Liver (tissue), 3 donors: ENCODE measurements at regions not wholly inside any gene's neighbourhood (a gene's known extent, or its start where the extent isn't known, plus 50 kb on each side); places are given as distances from the start of the nearest gene placed in this dataset.

Source experiments
- FOXA1 ChIP-seq: IDR thresholded peaks from 2 replicates; pipeline ENCODE4 v1.6.1; 2016; ENCODE audit warnings: antibody characterized with exemption
- GABPA ChIP-seq, 2 donors: IDR thresholded peaks in 1 of 2; conservative IDR thresholded peaks in 1 of 2; 2 replicates each; pipeline ENCODE4 v1.6.1; 2016; ENCODE audit warnings: antibody characterized with exemption in 2 of 2, mild to moderate bottlenecking in 1 of 2, moderate library complexity in 1 of 2
- JUND ChIP-seq, 2 donors: IDR thresholded peaks; 2 replicates each; pipeline ENCODE4 v1.6.1; 2016; ENCODE audit warnings: antibody characterized with exemption in 2 of 2
- NR2F2 ChIP-seq: IDR thresholded peaks from 2 replicates; pipeline ENCODE4 v1.6.1; 2016; ENCODE audit warnings: antibody characterized with exemption
- RAD21 ChIP-seq, 2 donors: IDR thresholded peaks; 2 replicates each; pipeline ENCODE4 v1.6.1; 2016; ENCODE audit warnings: antibody characterized with exemption in 2 of 2, mild to moderate bottlenecking in 2 of 2
- RXRA ChIP-seq, 2 donors: IDR thresholded peaks; 2 replicates each; pipeline ENCODE4 v1.6.1; 2017 to 2018; ENCODE audit warnings: antibody characterized with exemption in 2 of 2, mild to moderate bottlenecking in 1 of 2
- SP1 ChIP-seq: IDR thresholded peaks from 2 replicates; pipeline ENCODE4 v1.6.1; 2018; ENCODE audit warnings: antibody characterized with exemption, mild to moderate bottlenecking
- TAF1 ChIP-seq: conservative IDR thresholded peaks from 2 replicates; pipeline ENCODE4 v1.6.1; 2016; ENCODE audit warnings: antibody characterized with exemption, mild to moderate bottlenecking
- YY1 ChIP-seq: IDR thresholded peaks from 2 replicates; pipeline ENCODE4 v1.6.1; 2016; ENCODE audit warnings: antibody characterized with exemption, mild to moderate bottlenecking
- TF ChIP-seq, protein P1 (sequence below): fragments of 150-350 bp; IDR thresholded peaks from 2 replicates; pipeline ENCODE4 v1.5.1; 2017; ENCODE audit warnings: improper control_type of control experiment, low read depth, low read length; ENCODE audit not compliant: missing input control
- TF ChIP-seq, protein P2 (sequence below): IDR thresholded peaks from 2 replicates; pipeline ENCODE4 v1.6.1; 2016; ENCODE audit warnings: antibody characterized with exemption
- TF ChIP-seq, protein P3 (sequence below): IDR thresholded peaks from 2 replicates; pipeline ENCODE4 v1.6.1; 2016; ENCODE audit warnings: antibody characterized with exemption, mild to moderate bottlenecking
- TF ChIP-seq, protein P4 (sequence below): IDR thresholded peaks from 2 replicates; pipeline ENCODE4 v1.6.1; 2016; ENCODE audit warnings: antibody characterized with exemption
- TF ChIP-seq, protein P5 (sequence below): IDR thresholded peaks from 2 replicates; pipeline ENCODE4 v1.6.1; 2016; ENCODE audit warnings: antibody characterized with exemption
- donor health status: healthy.
- donor health status: healthy.

DNA sequence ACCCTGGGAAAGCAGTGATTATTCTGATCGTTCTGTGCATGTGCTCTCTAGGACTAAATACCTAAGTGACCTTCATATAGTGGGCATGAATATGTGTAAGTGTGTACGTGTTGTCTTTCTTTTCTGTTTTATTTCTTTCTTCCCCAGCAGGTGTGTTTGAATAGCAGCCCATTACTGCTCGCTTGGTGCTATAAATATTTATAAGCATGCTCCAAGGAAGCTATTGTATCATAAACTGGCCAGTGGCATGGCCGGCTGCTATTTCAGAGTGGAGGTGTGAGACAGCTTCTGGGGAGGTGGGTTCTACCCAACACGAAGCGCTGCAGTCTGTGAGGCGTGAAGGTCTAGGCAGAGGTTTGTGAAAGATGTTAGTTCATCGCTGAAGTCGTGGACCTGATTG lies 641.8 kb downstream of the NTRK3 start:
- TF ChIP-seq, protein P1, sequence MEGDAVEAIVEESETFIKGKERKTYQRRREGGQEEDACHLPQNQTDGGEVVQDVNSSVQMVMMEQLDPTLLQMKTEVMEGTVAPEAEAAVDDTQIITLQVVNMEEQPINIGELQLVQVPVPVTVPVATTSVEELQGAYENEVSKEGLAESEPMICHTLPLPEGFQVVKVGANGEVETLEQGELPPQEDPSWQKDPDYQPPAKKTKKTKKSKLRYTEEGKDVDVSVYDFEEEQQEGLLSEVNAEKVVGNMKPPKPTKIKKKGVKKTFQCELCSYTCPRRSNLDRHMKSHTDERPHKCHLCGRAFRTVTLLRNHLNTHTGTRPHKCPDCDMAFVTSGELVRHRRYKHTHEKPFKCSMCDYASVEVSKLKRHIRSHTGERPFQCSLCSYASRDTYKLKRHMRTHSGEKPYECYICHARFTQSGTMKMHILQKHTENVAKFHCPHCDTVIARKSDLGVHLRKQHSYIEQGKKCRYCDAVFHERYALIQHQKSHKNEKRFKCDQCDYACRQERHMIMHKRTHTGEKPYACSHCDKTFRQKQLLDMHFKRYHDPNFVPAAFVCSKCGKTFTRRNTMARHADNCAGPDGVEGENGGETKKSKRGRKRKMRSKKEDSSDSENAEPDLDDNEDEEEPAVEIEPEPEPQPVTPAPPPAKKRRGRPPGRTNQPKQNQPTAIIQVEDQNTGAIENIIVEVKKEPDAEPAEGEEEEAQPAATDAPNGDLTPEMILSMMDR: no peak
- TF ChIP-seq, protein P2, sequence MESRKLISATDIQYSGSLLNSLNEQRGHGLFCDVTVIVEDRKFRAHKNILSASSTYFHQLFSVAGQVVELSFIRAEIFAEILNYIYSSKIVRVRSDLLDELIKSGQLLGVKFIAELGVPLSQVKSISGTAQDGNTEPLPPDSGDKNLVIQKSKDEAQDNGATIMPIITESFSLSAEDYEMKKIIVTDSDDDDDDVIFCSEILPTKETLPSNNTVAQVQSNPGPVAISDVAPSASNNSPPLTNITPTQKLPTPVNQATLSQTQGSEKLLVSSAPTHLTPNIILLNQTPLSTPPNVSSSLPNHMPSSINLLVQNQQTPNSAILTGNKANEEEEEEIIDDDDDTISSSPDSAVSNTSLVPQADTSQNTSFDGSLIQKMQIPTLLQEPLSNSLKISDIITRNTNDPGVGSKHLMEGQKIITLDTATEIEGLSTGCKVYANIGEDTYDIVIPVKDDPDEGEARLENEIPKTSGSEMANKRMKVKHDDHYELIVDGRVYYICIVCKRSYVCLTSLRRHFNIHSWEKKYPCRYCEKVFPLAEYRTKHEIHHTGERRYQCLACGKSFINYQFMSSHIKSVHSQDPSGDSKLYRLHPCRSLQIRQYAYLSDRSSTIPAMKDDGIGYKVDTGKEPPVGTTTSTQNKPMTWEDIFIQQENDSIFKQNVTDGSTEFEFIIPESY: no peak
- TF ChIP-seq JUND (IDR thresholded peaks at IDR 0.05) (no peak), GABPA (IDR thresholded peaks at IDR 0.05 in 1 of 2, conservative IDR thresholded peaks at IDR 0.05 in 1 of 2) (no peak), YY1 (no peak), RAD21 (IDR thresholded peaks at IDR 0.05) (no peak), TAF1 (no peak), FOXA1 (no peak), SP1 (no peak), RXRA (IDR thresholded peaks at IDR 0.05) (no peak), NR2F2 (no peak)
- TF ChIP-seq, protein P3, sequence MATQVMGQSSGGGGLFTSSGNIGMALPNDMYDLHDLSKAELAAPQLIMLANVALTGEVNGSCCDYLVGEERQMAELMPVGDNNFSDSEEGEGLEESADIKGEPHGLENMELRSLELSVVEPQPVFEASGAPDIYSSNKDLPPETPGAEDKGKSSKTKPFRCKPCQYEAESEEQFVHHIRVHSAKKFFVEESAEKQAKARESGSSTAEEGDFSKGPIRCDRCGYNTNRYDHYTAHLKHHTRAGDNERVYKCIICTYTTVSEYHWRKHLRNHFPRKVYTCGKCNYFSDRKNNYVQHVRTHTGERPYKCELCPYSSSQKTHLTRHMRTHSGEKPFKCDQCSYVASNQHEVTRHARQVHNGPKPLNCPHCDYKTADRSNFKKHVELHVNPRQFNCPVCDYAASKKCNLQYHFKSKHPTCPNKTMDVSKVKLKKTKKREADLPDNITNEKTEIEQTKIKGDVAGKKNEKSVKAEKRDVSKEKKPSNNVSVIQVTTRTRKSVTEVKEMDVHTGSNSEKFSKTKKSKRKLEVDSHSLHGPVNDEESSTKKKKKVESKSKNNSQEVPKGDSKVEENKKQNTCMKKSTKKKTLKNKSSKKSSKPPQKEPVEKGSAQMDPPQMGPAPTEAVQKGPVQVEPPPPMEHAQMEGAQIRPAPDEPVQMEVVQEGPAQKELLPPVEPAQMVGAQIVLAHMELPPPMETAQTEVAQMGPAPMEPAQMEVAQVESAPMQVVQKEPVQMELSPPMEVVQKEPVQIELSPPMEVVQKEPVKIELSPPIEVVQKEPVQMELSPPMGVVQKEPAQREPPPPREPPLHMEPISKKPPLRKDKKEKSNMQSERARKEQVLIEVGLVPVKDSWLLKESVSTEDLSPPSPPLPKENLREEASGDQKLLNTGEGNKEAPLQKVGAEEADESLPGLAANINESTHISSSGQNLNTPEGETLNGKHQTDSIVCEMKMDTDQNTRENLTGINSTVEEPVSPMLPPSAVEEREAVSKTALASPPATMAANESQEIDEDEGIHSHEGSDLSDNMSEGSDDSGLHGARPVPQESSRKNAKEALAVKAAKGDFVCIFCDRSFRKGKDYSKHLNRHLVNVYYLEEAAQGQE: no peak
- TF ChIP-seq, protein P4, sequence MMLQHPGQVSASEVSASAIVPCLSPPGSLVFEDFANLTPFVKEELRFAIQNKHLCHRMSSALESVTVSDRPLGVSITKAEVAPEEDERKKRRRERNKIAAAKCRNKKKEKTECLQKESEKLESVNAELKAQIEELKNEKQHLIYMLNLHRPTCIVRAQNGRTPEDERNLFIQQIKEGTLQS: no peak
- TF ChIP-seq, protein P5, sequence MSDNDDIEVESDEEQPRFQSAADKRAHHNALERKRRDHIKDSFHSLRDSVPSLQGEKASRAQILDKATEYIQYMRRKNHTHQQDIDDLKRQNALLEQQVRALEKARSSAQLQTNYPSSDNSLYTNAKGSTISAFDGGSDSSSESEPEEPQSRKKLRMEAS: no peak
